Stimulated activated naive CD8-positive, alpha-beta T cell treated with anti-CD3 and anti-CD28 coated beads, Interleukin-15, Interleukin-2, amounts not matched to agents 100 ng/mL and 50 ng/mL, for 24 hours (primary cell): ENCODE measurements at regions not wholly inside any gene's neighbourhood (a gene's known extent, or its start where the extent isn't known, plus 50 kb on each side); places are given as distances from the start of the nearest gene placed in this dataset.
"Not testable (repeated sequence)": the region's sequence is repeated elsewhere in the genome, so short reads cannot be mapped to it uniquely, and the experiment has no call there.

Source experiments
- H3K27ac Mint-ChIP-seq: one replicate; pipeline ENCODE4 v1.8.0; 2021; ENCODE audit warnings: mild to moderate bottlenecking, mixed read lengths
- H3K27me3 Mint-ChIP-seq: one replicate; pipeline ENCODE4 v1.8.0; 2021; ENCODE audit warnings: mixed read lengths
- H3K36me3 Mint-ChIP-seq: one replicate; pipeline ENCODE4 v1.8.0; 2021; ENCODE audit warnings: low read depth, mixed read lengths
- H3K4me1 Mint-ChIP-seq: one replicate; pipeline ENCODE4 v1.8.0; 2021; ENCODE audit warnings: low read depth, mixed read lengths
- H3K4me3 Mint-ChIP-seq: one replicate; pipeline ENCODE4 v1.8.0; 2021; ENCODE audit warnings: mild to moderate bottlenecking, mixed read lengths
- H3K9me3 Mint-ChIP-seq: one replicate; pipeline ENCODE4 v1.8.0; 2021; ENCODE audit warnings: mixed read lengths

DNA sequence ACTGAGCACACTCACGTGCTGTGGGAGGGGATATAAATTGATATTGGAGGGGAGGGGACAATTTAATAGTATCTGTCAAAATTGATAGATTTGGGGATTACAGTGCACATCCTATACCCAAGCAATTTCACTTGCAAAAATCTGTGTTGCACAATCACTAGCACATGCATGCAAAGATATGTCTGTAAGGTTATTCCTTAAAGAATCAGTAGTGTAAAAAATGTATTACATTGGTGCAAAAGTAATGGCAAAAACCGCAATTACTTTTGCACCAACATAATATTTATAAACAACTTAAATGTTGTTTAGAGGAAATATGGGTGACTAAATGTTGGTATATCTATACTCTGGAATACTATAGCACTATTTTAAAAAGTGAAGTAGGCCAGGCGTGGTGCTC, 108.7 kb downstream of the LHX2 start:
- H3K9me3 Mint-ChIP-seq = peaks cover 4% of the 10 kb centered on the region
- peaks cover 21% of the 10 kb centered on the region for H3K27me3 Mint-ChIP-seq
- H3K27ac Mint-ChIP-seq = no peak overlapping the region
- H3K36me3 Mint-ChIP-seq = no peaks in the 10 kb centered on the region
- no peaks in the 10 kb centered on the region for H3K4me1 Mint-ChIP-seq
- H3K4me3 Mint-ChIP-seq = no peak overlapping the region

GRCh38 chr9:124121725-124122124, 110.2 kb downstream of the LHX2 start:
- no peak overlapping the region for H3K4me3 Mint-ChIP-seq
- peaks cover 11% of the 10 kb centered on the region for H3K27me3 Mint-ChIP-seq
- H3K27ac Mint-ChIP-seq = no peak overlapping the region
- H3K36me3 Mint-ChIP-seq = no peaks in the 10 kb centered on the region
- peaks cover 3% of the 10 kb centered on the region for H3K9me3 Mint-ChIP-seq
- no peaks in the 10 kb centered on the region for H3K4me1 Mint-ChIP-seq

DNA sequence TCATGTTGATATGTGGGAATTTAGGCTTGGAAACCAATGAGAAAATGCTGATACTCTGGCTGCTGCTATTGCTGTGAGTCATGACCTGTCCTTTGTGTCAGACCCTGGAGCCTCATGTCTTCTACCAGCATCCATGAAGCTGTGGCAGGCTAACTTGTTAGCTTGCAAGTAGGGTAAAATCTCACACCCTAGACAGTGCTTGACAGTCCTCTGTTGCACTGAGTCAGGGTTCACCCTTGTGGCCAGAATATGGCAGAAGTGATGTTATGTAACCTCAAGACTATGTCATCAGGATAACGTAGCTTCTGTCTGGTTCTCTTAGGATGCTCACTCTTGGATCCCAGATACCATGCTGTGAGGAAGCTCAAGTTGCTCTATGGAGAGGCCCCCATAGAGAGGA, 110.8 kb downstream of the LHX2 start:
- no peaks in the 10 kb centered on the region for H3K4me1 Mint-ChIP-seq
- H3K36me3 Mint-ChIP-seq = no peaks in the 10 kb centered on the region
- peaks cover 8% of the 10 kb centered on the region for H3K27me3 Mint-ChIP-seq
- H3K9me3 Mint-ChIP-seq = no peaks in the 10 kb centered on the region
- H3K27ac Mint-ChIP-seq = no peak overlapping the region
- H3K4me3 Mint-ChIP-seq = no peak overlapping the region

- Mint-ChIP-seq H3K36me3 (no peaks in the 10 kb centered on the region), H3K27me3 (peaks cover 8% of the 10 kb centered on the region), H3K9me3 (no peaks in the 10 kb centered on the region), H3K4me3 (no peak overlapping the region), H3K4me1 (no peaks in the 10 kb centered on the region), H3K27ac (no peak overlapping the region)
Measured at GRCh38 chr9:124122813-124123462, 111.4 kb downstream of the LHX2 start.

DNA sequence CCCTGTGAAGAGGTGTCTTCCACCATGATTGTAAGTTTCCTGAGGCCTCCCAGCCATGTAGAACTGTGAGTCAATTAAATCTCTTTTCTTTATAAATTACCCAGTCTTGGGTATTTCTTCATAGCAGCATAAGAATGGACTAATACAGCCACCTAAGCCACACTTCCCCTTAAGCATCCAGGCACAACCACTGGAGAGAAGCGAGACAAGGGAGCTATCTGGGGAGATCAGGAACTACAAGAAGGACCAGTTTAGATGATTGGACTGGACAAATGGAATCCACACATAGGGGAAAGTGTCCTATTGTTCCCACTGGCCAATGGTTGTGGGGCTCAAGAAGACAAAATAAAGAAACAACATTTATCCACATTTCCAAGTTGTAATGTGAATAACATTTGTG, 112.1 kb downstream of the LHX2 start:
- not testable (repeated sequence) for H3K9me3 Mint-ChIP-seq, H3K27me3 Mint-ChIP-seq

DNA sequence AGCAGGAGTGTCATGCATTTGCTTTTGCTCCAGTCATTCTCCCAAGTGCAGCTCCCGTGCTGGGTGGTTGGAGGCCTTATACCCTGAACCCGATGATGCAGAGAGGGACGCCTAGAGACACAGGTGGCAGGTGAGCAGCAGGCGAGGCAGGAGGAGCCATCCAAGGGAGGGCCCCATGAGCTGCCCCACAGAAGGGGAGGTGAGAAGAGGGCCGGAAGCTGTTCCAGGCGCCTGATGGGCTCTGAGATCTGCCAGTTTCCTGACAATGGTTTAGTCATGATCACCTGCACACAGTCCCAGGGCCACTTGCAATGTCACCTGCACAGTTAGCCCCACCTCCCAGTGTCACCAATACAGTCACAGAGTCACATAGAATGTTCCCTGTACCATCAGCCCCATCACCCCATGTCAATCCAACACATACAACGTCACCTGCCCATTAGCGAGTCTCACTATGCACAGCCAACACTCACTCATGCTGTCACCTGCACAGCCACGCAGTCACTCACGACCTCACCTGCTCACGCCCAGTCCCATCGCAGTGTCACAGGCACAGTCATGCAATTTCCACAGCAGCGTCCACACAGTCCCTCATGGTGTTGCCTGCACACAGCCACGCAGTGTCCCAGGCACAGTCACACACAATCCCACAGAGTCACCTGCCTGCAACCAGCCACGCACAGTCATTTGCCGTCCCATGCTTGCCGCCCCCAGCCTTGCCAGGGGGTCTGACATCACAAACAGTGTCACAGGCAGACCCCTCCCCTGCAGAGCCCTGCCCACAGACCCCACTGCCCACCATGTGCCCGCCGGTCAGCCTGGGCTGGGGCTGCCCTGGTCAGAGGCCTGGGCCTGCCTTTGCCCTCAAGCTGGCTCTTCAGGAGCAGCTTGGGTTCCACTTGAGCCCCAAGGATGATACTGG, 113.4 kb downstream of the LHX2 start:
- Mint-ChIP-seq H3K27ac (no peak overlapping the region), H3K9me3 (no peaks in the 10 kb centered on the region)

More for the DNA sequence above, 112.1 kb downstream of the LHX2 start:
- H3K4me3 Mint-ChIP-seq, H3K4me1 Mint-ChIP-seq, H3K27ac Mint-ChIP-seq, H3K36me3 Mint-ChIP-seq: not testable (repeated sequence)

DNA sequence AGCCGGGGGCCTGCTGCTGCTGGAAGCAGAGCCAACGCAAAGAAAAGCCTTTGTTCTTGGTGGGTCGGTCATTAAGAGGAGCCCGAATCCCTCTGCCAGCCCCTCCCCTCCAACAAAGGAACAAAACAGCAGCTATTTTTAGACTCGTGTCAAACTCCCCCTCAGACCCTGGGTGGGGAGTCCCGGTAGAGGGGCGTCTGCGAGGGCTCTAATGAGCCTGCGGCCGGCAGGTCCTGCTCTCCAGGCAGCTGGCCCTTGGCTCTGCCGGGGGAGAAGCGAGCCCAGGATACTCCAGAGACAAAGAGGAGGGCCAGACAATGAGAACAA, 114.0 kb downstream of the LHX2 start:
- peaks cover 3% of the 10 kb centered on the region for H3K27me3 Mint-ChIP-seq
- no peak overlapping the region for H3K27ac Mint-ChIP-seq
- H3K9me3 Mint-ChIP-seq = no peaks in the 10 kb centered on the region
- H3K4me3 Mint-ChIP-seq = no peak overlapping the region
- H3K36me3 Mint-ChIP-seq = no peaks in the 10 kb centered on the region
- no peaks in the 10 kb centered on the region for H3K4me1 Mint-ChIP-seq

More for the DNA sequence above, 113.4 kb downstream of the LHX2 start:
- Mint-ChIP-seq H3K4me1 (no peaks in the 10 kb centered on the region), H3K27me3 (peaks cover 3% of the 10 kb centered on the region), H3K4me3 (no peak overlapping the region), H3K36me3 (no peaks in the 10 kb centered on the region)

GRCh38 chr9:124126648-124127646, 115.4 kb downstream of the LHX2 start:
- Mint-ChIP-seq H3K36me3 (no peaks in the 10 kb centered on the region), H3K4me1 (no peaks in the 10 kb centered on the region), H3K9me3 (no peaks in the 10 kb centered on the region), H3K4me3 (no peak overlapping the region), H3K27ac (no peak overlapping the region), H3K27me3 (peaks cover 3% of the 10 kb centered on the region)

GRCh38 chr9:124128568-124129166, 117.1 kb downstream of the LHX2 start:
- no peak overlapping the region for H3K27ac Mint-ChIP-seq
- no peaks in the 10 kb centered on the region for H3K4me1 Mint-ChIP-seq
- no peaks in the 10 kb centered on the region for H3K36me3 Mint-ChIP-seq
- no peak overlapping the region for H3K4me3 Mint-ChIP-seq
- H3K27me3 Mint-ChIP-seq = peaks cover 3% of the 10 kb centered on the region
- no peaks in the 10 kb centered on the region for H3K9me3 Mint-ChIP-seq

GRCh38 chr9:124130277-124131075, 118.9 kb downstream of the LHX2 start:
- Mint-ChIP-seq H3K27me3 (no peaks in the 10 kb centered on the region), H3K4me3 (no peak overlapping the region), H3K9me3 (no peaks in the 10 kb centered on the region), H3K27ac (no peak overlapping the region), H3K4me1 (no peaks in the 10 kb centered on the region), H3K36me3 (no peaks in the 10 kb centered on the region)

DNA sequence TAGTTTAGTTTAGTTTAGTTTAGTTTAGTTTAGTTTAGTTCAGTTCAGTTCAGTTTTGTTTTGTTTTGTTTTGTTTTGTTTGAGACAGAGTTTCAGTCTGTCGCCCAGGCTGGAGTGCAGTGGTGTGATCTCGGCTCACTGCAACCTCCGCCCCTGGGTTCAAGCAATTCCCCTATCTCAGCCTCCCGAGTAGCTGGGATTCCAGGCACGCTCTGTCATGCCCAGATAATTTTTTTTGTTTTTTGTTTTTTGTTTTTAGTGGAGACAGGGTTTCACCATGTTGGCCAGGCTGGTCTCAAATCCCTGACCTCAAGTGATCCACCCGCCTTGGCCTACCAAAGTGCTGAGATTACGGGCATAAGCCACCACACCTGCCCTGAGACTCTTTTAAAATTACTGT, 120.0 kb downstream of the LHX2 start:
- not testable (repeated sequence) for H3K27ac Mint-ChIP-seq, H3K9me3 Mint-ChIP-seq, H3K4me3 Mint-ChIP-seq, H3K27me3 Mint-ChIP-seq, H3K4me1 Mint-ChIP-seq, H3K36me3 Mint-ChIP-seq

GRCh38 chr9:124132671-124133147, 121.1 kb downstream of the LHX2 start:
- Mint-ChIP-seq H3K36me3 (no peaks in the 10 kb centered on the region), H3K4me1 (no peaks in the 10 kb centered on the region), H3K4me3 (no peak overlapping the region), H3K9me3 (no peaks in the 10 kb centered on the region), H3K27me3 (peaks cover 8% of the 10 kb centered on the region), H3K27ac (no peak overlapping the region)

DNA sequence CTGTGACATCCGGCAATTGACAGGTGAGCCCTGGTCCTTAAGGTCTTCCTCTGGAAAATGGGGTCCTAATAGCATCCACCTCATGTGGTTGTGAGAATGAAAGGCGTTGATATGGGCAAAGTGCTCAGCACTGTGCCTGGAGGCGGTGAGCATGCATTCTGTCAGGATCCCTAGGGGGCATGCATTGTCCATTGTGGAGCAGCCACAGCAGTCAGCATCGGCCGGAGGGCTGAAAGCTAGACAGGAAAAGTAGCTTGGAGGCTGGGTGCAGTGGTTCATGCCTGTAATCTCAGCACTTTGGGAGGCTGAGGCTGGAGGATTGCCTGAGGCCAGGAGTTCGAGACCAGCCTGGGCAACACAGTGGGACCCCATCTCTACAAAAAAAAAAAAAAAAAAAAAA, 122.2 kb downstream of the LHX2 start:
- Mint-ChIP-seq H3K36me3 (no peaks in the 10 kb centered on the region), H3K27me3 (peaks cover 8% of the 10 kb centered on the region), H3K4me1 (no peaks in the 10 kb centered on the region), H3K27ac (no peak overlapping the region), H3K4me3 (no peak overlapping the region), H3K9me3 (no peaks in the 10 kb centered on the region)

GRCh38 chr9:124134526-124134925, 123.0 kb downstream of the LHX2 start:
- no peaks in the 10 kb centered on the region for H3K9me3 Mint-ChIP-seq
- peaks cover 8% of the 10 kb centered on the region for H3K27me3 Mint-ChIP-seq
- no peak overlapping the region for H3K4me3 Mint-ChIP-seq
- H3K36me3 Mint-ChIP-seq = no peaks in the 10 kb centered on the region
- H3K4me1 Mint-ChIP-seq = no peaks in the 10 kb centered on the region
- H3K27ac Mint-ChIP-seq = no peak overlapping the region
